ENCODE measurements at regions not wholly inside any gene's neighbourhood (a gene's known extent, or its start where the extent isn't known, plus 50 kb on each side); places are given as distances from the start of the nearest gene placed in this dataset.

- DNase-seq, result no peak
Measured at GRCh38 chr3:159922193-159922840, 66.3 kb upstream of the IL12A start.

GRCh38 chr3:159922861-159923312 is 65.7 kb upstream of the IL12A start:
- no peak for DNase-seq

- no peak for DNase-seq
Measured at GRCh38 chr3:159923336-159923735, 65.3 kb upstream of the IL12A start.

- no peak for DNase-seq
Measured at GRCh38 chr3:159923956-159924355, 64.7 kb upstream of the IL12A start.

GRCh38 chr3:159924411-159924810 is 64.2 kb upstream of the IL12A start:
- DNase-seq, result no peak

GRCh38 chr3:159925248-159925647 is 63.4 kb upstream of the IL12A start:
- no peak for DNase-seq

GRCh38 chr3:159926573-159926972 is 62.1 kb upstream of the IL12A start:
- no peak for DNase-seq

GRCh38 chr3:159928071-159928491 is 60.6 kb upstream of the IL12A start:
- no peak for DNase-seq

- DNase-seq, result no peak
Measured at GRCh38 chr3:159928666-159929065, 60.0 kb upstream of the IL12A start.

- no peak for DNase-seq
Measured at GRCh38 chr3:159929171-159930141, 59.2 kb upstream of the IL12A start.

- no peak for DNase-seq
Measured at GRCh38 chr3:159934216-159934615, 54.4 kb upstream of the IL12A start.

GRCh38 chr3:159936541-159936940 is 52.1 kb upstream of the IL12A start:
- DNase-seq, result no peak

- DNase-seq, result no peak
Measured at GRCh38 chr3:159937561-159938166, 51.0 kb upstream of the IL12A start.

GRCh38 chr3:159938714-159939113 is 49.9 kb upstream of the IL12A start:
- DNase-seq, result no peak

All from GF-D8 (cell line).